ENCODE measurements at regions not wholly inside any gene's neighbourhood (a gene's known extent, or its start where the extent isn't known, plus 50 kb on each side); places are given as distances from the start of the nearest gene placed in this dataset.

DNA sequence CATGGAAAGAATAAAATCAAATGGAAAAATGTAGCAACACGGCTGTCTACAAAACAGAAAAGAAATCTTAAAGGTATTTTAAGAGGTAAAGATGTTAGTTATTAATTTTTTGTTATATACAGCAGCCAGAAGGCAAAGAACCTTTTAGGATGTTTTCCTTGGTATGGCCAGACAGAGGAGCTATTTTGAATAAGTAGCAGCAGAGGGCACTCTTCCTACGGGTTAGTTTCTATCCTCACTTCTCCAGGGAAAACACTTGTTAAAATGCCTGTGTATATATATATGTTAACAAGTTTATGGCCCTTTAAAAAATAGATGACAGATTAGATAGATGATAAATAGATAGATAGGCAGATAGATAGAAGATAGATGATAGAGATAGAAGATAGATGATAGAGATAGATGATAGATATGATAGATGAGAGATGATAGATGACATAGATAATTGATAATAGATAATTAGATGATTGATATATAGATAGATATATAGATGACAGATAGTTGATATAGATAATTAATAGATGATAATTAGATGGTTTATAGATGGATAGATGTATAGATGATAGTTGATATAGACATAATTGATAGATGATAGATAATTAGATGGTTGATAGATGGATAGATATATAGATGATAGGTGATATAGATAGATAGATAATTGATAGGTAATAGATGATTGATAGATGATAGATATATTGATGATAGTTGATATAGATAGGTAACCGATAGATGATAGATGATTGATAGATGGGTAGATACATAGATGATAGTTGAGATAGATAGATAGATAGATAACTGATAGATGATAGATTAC is 57.8 kb upstream of the WIPF3 start (continued):
- TF ChIP-seq, protein P1, sequence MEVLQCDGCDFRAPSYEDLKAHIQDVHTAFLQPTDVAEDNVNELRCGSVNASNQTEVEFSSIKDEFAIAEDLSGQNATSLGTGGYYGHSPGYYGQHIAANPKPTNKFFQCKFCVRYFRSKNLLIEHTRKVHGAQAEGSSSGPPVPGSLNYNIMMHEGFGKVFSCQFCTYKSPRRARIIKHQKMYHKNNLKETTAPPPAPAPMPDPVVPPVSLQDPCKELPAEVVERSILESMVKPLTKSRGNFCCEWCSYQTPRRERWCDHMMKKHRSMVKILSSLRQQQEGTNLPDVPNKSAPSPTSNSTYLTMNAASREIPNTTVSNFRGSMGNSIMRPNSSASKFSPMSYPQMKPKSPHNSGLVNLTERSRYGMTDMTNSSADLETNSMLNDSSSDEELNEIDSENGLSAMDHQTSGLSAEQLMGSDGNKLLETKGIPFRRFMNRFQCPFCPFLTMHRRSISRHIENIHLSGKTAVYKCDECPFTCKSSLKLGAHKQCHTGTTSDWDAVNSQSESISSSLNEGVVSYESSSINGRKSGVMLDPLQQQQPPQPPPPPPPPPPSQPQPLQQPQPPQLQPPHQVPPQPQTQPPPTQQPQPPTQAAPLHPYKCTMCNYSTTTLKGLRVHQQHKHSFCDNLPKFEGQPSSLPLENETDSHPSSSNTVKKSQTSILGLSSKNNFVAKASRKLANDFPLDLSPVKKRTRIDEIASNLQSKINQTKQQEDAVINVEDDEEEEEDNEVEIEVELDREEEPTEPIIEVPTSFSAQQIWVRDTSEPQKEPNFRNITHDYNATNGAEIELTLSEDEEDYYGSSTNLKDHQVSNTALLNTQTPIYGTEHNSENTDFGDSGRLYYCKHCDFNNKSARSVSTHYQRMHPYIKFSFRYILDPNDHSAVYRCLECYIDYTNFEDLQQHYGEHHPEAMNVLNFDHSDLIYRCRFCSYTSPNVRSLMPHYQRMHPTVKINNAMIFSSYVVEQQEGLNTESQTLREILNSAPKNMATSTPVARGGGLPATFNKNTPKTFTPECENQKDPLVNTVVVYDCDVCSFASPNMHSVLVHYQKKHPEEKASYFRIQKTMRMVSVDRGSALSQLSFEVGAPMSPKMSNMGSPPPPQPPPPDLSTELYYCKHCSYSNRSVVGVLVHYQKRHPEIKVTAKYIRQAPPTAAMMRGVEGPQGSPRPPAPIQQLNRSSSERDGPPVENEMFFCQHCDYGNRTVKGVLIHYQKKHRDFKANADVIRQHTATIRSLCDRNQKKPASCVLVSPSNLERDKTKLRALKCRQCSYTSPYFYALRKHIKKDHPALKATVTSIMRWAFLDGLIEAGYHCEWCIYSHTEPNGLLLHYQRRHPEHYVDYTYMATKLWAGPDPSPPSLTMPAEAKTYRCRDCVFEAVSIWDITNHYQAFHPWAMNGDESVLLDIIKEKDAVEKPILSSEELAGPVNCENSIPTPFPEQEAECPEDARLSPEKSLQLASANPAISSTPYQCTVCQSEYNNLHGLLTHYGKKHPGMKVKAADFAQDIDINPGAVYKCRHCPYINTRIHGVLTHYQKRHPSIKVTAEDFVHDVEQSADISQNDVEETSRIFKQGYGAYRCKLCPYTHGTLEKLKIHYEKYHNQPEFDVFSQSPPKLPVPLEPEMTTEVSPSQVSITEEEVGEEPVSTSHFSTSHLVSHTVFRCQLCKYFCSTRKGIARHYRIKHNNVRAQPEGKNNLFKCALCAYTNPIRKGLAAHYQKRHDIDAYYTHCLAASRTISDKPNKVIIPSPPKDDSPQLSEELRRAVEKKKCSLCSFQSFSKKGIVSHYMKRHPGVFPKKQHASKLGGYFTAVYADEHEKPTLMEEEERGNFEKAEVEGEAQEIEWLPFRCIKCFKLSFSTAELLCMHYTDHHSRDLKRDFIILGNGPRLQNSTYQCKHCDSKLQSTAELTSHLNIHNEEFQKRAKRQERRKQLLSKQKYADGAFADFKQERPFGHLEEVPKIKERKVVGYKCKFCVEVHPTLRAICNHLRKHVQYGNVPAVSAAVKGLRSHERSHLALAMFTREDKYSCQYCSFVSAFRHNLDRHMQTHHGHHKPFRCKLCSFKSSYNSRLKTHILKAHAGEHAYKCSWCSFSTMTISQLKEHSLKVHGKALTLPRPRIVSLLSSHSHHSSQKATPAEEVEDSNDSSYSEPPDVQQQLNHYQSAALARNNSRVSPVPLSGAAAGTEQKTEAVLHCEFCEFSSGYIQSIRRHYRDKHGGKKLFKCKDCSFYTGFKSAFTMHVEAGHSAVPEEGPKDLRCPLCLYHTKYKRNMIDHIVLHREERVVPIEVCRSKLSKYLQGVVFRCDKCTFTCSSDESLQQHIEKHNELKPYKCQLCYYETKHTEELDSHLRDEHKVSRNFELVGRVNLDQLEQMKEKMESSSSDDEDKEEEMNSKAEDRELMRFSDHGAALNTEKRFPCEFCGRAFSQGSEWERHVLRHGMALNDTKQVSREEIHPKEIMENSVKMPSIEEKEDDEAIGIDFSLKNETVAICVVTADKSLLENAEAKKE (CRISPR knock-in tag; IDR thresholded peaks at IDR 0.05), result no peak
- no peak for TF ChIP-seq ZNF331 (CRISPR knock-in tag; IDR thresholded peaks at IDR 0.05; ENCODE audit: low read depth)
- no peak for TF ChIP-seq POLR2AphosphoS5 (IDR thresholded peaks at IDR 0.05; ENCODE audit: low read depth)

- Histone ChIP-seq H3K4me2 (no peak overlapping the region), H3K4me1 (ENCODE audit: insufficient read depth) (no peaks in the 10 kb centered on the region), H3K27ac (ENCODE audit: low read depth) (no peak overlapping the region), H4K20me1 (replicated peaks; ENCODE audit: insufficient read depth) (no peaks in the 10 kb centered on the region), H3K9me2 (ENCODE audit: insufficient read depth) (no peaks in the 10 kb centered on the region), H3K4me3 (no peak overlapping the region), H3F3A (replicated peaks; ENCODE audit: low read depth) (no peaks in the 10 kb centered on the region), H2AFZ (no peak overlapping the region), H3K27me3 (ENCODE audit: insufficient read depth) (no peaks in the 10 kb centered on the region), H3K36me3 (ENCODE audit: insufficient read depth) (no peaks in the 10 kb centered on the region), H3K79me2 (replicated peaks; ENCODE audit: insufficient read depth) (no peaks in the 10 kb centered on the region)
- Mint-ChIP-seq H3K27me3 (ENCODE audit: insufficient read depth, low read depth, poor library complexity) (no peaks in the 10 kb centered on the region), H3K9me3 (no peaks in the 10 kb centered on the region), H3K36me3 (ENCODE audit: low read depth) (no peaks in the 10 kb centered on the region), H3K4me3 (no peak overlapping the region), H3K27ac (no peak overlapping the region), H3K4me1 (no peaks in the 10 kb centered on the region)
- no peak for DNase-seq (ENCODE audit: low spot score)
- ATAC-seq, result no peak
- TF ChIP-seq, protein P1 (CRISPR knock-in tag; IDR thresholded peaks at IDR 0.05), result no peak
- TF ChIP-seq, protein P2, sequence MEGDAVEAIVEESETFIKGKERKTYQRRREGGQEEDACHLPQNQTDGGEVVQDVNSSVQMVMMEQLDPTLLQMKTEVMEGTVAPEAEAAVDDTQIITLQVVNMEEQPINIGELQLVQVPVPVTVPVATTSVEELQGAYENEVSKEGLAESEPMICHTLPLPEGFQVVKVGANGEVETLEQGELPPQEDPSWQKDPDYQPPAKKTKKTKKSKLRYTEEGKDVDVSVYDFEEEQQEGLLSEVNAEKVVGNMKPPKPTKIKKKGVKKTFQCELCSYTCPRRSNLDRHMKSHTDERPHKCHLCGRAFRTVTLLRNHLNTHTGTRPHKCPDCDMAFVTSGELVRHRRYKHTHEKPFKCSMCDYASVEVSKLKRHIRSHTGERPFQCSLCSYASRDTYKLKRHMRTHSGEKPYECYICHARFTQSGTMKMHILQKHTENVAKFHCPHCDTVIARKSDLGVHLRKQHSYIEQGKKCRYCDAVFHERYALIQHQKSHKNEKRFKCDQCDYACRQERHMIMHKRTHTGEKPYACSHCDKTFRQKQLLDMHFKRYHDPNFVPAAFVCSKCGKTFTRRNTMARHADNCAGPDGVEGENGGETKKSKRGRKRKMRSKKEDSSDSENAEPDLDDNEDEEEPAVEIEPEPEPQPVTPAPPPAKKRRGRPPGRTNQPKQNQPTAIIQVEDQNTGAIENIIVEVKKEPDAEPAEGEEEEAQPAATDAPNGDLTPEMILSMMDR (conservative IDR thresholded peaks at IDR 0.05; ENCODE audit: low read depth in 2 of 2), result no peak
Observed at GRCh38 chr7:29749701-29750321, 56.5 kb upstream of the WIPF3 start.

All from GM23338 (cell line).